ENCODE measurements at regions not wholly inside any gene's neighbourhood (a gene's known extent, or its start where the extent isn't known, plus 50 kb on each side); places are given as distances from the start of the nearest gene placed in this dataset.

DNA sequence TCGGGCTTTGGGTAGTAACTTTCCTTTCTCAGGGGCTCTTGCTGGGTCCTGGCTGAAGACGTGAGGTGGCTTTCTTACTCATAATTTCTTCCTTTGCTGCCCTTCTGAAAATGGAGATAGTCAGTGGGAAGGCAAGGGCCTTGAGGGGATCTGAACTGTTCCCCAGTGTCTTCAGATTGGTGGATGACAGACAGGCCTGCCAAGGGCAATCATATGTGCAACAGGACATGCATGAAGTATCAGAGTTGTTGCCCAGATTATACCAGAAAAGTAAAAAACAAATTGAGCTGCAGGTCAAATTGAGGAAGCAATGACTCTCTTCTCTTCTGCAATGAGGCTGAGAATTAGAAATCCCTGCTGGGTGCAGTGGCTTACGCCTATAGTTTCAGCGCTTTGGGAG is 71.6 kb upstream of the PAX1 start:
- no TSS peak for BruUV-seq (replicated peaks)
- CTCF ChIA-PET: interaction anchor here (0.9 kb wide), 1 partner anchor 398 kb away, joined by 3 read pairs; no protein-coding TSS in a partner anchor
- Histone ChIP-seq H3K4me3 (replicated peaks in 1 of 2; ENCODE audit: low read depth in 1 of 2, low read length in 2 of 2) (no peak overlapping the region), H3K9me2 (ENCODE audit: insufficient read depth) (no peaks in the 10 kb centered on the region), H3K9ac (ENCODE audit: low read length) (no peak overlapping the region), H4K20me1 (ENCODE audit: insufficient read depth) (no peaks in the 10 kb centered on the region), H3K4me1 (ENCODE audit: control insufficient read depth in 1 of 2, insufficient read depth in 2 of 2, low read length in 2 of 2) (no peaks in the 10 kb centered on the region), H3K9me3 (ENCODE audit: control insufficient read depth in 1 of 2, insufficient read depth in 1 of 2, low read depth in 1 of 2, low read length in 2 of 2) (no peaks in the 10 kb centered on the region), H2AFZ (ENCODE audit: low read depth, low read length, poor library complexity, severe bottlenecking) (no peak overlapping the region), H3K27me3 (ENCODE audit: insufficient read depth, low read length) (peaks cover 3% of the 10 kb centered on the region), H3K36me3 (ENCODE audit: control insufficient read depth in 1 of 2, insufficient read depth in 2 of 2, low read length in 2 of 2) (no peaks in the 10 kb centered on the region), H3K27ac (ENCODE audit: low read depth, low read length) (no peak overlapping the region), H3K79me2 (ENCODE audit: insufficient read depth, low read length) (no peaks in the 10 kb centered on the region), H3K4me2 (ENCODE audit: low read length) (no peak overlapping the region)
- ATAC-seq (no peak), DNase-seq (ENCODE audit: low read depth, low spot score) (no peak)
- TF ChIP-seq EZH2 (IDR thresholded peaks at IDR 0.05) (no peak), ELF1 (IDR thresholded peaks at IDR 0.05; ENCODE audit: borderline replicate concordance, low read depth) (no peak), POLR2A (IDR thresholded peaks at IDR 0.05; ENCODE audit: borderline replicate concordance, extremely low read depth, insufficient read depth, insufficient read length) (no peak), YY1 (IDR thresholded peaks at IDR 0.05; ENCODE audit: extremely low read depth, insufficient replicate concordance, low read depth, low read length) (no peak), JUND (IDR thresholded peaks at IDR 0.05) (no peak), CBX3 (IDR thresholded peaks at IDR 0.05; ENCODE audit: low read depth) (no peak), ZFX (IDR thresholded peaks at IDR 0.05) (no peak), POLR2AphosphoS5 (IDR thresholded peaks at IDR 0.05; ENCODE audit: low read depth, low read length) (no peak), SIN3A (IDR thresholded peaks at IDR 0.05; ENCODE audit: low read depth) (no peak), SP1 (IDR thresholded peaks at IDR 0.05; ENCODE audit: low read depth) (no peak), RAD21 (IDR thresholded peaks at IDR 0.05; ENCODE audit: low read depth) (no peak), FOSL1 (IDR thresholded peaks at IDR 0.05; ENCODE audit: low read depth) (no peak)
- TF ChIP-seq, protein P1, sequence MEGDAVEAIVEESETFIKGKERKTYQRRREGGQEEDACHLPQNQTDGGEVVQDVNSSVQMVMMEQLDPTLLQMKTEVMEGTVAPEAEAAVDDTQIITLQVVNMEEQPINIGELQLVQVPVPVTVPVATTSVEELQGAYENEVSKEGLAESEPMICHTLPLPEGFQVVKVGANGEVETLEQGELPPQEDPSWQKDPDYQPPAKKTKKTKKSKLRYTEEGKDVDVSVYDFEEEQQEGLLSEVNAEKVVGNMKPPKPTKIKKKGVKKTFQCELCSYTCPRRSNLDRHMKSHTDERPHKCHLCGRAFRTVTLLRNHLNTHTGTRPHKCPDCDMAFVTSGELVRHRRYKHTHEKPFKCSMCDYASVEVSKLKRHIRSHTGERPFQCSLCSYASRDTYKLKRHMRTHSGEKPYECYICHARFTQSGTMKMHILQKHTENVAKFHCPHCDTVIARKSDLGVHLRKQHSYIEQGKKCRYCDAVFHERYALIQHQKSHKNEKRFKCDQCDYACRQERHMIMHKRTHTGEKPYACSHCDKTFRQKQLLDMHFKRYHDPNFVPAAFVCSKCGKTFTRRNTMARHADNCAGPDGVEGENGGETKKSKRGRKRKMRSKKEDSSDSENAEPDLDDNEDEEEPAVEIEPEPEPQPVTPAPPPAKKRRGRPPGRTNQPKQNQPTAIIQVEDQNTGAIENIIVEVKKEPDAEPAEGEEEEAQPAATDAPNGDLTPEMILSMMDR (IDR thresholded peaks at IDR 0.05 in 2 of 3, conservative IDR thresholded peaks at IDR 0.05 in 1 of 3; ENCODE audit: borderline replicate concordance in 1 of 3, insufficient read depth in 1 of 3, low read depth in 2 of 3, low read length in 2 of 3): no peak
- TF ChIP-seq, protein P2, sequence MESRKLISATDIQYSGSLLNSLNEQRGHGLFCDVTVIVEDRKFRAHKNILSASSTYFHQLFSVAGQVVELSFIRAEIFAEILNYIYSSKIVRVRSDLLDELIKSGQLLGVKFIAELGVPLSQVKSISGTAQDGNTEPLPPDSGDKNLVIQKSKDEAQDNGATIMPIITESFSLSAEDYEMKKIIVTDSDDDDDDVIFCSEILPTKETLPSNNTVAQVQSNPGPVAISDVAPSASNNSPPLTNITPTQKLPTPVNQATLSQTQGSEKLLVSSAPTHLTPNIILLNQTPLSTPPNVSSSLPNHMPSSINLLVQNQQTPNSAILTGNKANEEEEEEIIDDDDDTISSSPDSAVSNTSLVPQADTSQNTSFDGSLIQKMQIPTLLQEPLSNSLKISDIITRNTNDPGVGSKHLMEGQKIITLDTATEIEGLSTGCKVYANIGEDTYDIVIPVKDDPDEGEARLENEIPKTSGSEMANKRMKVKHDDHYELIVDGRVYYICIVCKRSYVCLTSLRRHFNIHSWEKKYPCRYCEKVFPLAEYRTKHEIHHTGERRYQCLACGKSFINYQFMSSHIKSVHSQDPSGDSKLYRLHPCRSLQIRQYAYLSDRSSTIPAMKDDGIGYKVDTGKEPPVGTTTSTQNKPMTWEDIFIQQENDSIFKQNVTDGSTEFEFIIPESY (IDR thresholded peaks at IDR 0.05; ENCODE audit: extremely low read depth, insufficient replicate concordance, low read length): no peak
- TF ChIP-seq, protein P3, sequence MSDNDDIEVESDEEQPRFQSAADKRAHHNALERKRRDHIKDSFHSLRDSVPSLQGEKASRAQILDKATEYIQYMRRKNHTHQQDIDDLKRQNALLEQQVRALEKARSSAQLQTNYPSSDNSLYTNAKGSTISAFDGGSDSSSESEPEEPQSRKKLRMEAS (IDR thresholded peaks at IDR 0.05): no peak
- TF ChIP-seq, protein P4, sequence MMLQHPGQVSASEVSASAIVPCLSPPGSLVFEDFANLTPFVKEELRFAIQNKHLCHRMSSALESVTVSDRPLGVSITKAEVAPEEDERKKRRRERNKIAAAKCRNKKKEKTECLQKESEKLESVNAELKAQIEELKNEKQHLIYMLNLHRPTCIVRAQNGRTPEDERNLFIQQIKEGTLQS (IDR thresholded peaks at IDR 0.05): no peak
- RAD21 ChIA-PET (ENCODE audit: low non-redundant PET in 1 of 2, low total read pairs in 2 of 2, uncharacterized antibody in 2 of 2, unreplicated experiment in 2 of 2): no interaction called here
- POLR2A ChIA-PET: no interaction called here
- intact Hi-C loops (cut with micrococcal nuclease): no loop called here
